ENCODE measurements at regions not wholly inside any gene's neighbourhood (a gene's known extent, or its start where the extent isn't known, plus 50 kb on each side); places are given as distances from the start of the nearest gene placed in this dataset.

GRCh38 chr6:105501826-105502344 lies 99.0 kb upstream of the PREP start:
- Histone ChIP-seq H3K27ac (no peak overlapping the region), H3K4me1 (ENCODE audit: control insufficient read depth in 1 of 2, insufficient read depth in 1 of 2, low read depth in 1 of 2, low read length in 1 of 2) (no peaks in the 10 kb centered on the region), H3K36me3 (no peaks in the 10 kb centered on the region), H3K27me3 (no peaks in the 10 kb centered on the region), H3K9me3 (no peaks in the 10 kb centered on the region), H3K4me3 (ENCODE audit: low read depth in 1 of 2, low read length in 1 of 2) (no peak overlapping the region)
- no peak for TF ChIP-seq CTCF (IDR thresholded peaks at IDR 0.05)

DNA sequence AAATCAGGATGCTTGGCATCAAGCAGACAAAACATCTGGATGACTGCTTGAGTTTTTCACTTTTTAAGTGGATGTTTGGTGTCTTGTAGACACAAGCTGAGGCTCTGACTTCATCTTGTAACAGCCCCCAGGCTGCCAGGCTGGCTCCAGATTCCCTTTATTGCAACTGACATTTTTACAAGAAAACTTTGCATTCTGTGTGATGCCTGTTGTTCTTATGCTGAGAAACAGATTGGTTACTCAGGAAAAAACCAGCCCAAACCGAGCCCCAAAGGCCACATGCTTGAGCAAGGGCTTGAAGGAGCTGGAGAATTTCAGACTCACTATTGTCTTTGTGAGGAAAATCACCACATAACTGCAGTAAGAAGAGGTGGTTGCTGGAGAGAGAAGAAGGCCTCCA lies 98.4 kb upstream of the PREP start:
- Histone ChIP-seq H3K27me3 (no peaks in the 10 kb centered on the region), H3K36me3 (no peaks in the 10 kb centered on the region), H3K4me3 (ENCODE audit: low read depth in 1 of 2, low read length in 1 of 2) (no peak overlapping the region), H3K27ac (no peak overlapping the region), H3K4me1 (ENCODE audit: control insufficient read depth in 1 of 2, insufficient read depth in 1 of 2, low read depth in 1 of 2, low read length in 1 of 2) (no peaks in the 10 kb centered on the region), H3K9me3 (no peaks in the 10 kb centered on the region)
- no peak for TF ChIP-seq CTCF (IDR thresholded peaks at IDR 0.05)

GRCh38 chr6:105500693-105501092 lies 97.8 kb upstream of the PREP start:
- Histone ChIP-seq H3K27ac (no peak overlapping the region), H3K4me3 (ENCODE audit: low read depth in 1 of 2, low read length in 1 of 2) (no peak overlapping the region)

GRCh38 chr6:105499931-105500330 lies 97.0 kb upstream of the PREP start:
- no peak for TF ChIP-seq CTCF (IDR thresholded peaks at IDR 0.05)
- Histone ChIP-seq H3K4me3 (ENCODE audit: low read depth in 1 of 2, low read length in 1 of 2) (no peak overlapping the region), H3K9me3 (no peaks in the 10 kb centered on the region), H3K4me1 (ENCODE audit: control insufficient read depth in 1 of 2, insufficient read depth in 1 of 2, low read depth in 1 of 2, low read length in 1 of 2) (no peaks in the 10 kb centered on the region), H3K36me3 (no peaks in the 10 kb centered on the region), H3K27ac (no peak overlapping the region), H3K27me3 (no peaks in the 10 kb centered on the region)

More at GRCh38 chr6:105500693-105501092, 97.8 kb upstream of the PREP start:
- Histone ChIP-seq H3K36me3 (no peaks in the 10 kb centered on the region), H3K27me3 (no peaks in the 10 kb centered on the region), H3K9me3 (no peaks in the 10 kb centered on the region), H3K4me1 (ENCODE audit: control insufficient read depth in 1 of 2, insufficient read depth in 1 of 2, low read depth in 1 of 2, low read length in 1 of 2) (no peaks in the 10 kb centered on the region)
- no peak for TF ChIP-seq CTCF (IDR thresholded peaks at IDR 0.05)

- TF ChIP-seq CTCF (IDR thresholded peaks at IDR 0.05): no peak
- H3K27ac ChIP-seq: no peak overlapping the region
Observed at GRCh38 chr6:105499136-105499870, 96.4 kb upstream of the PREP start.

More at GRCh38 chr6:105499136-105499870, 96.4 kb upstream of the PREP start:
- no peaks in the 10 kb centered on the region for H3K4me1 ChIP-seq (ENCODE audit: control insufficient read depth in 1 of 2, insufficient read depth in 1 of 2, low read depth in 1 of 2, low read length in 1 of 2)
- no peaks in the 10 kb centered on the region for H3K9me3 ChIP-seq
- no peak overlapping the region for H3K4me3 ChIP-seq (ENCODE audit: low read depth in 1 of 2, low read length in 1 of 2)
- H3K27me3 ChIP-seq: no peaks in the 10 kb centered on the region
- H3K36me3 ChIP-seq: no peaks in the 10 kb centered on the region
